ENCODE measurements at regions not wholly inside any gene's neighbourhood (a gene's known extent, or its start where the extent isn't known, plus 50 kb on each side); places are given as distances from the start of the nearest gene placed in this dataset.
"Not testable (repeated sequence)": the region's sequence is repeated elsewhere in the genome, so short reads cannot be mapped to it uniquely, and the experiment has no call there.

DNA sequence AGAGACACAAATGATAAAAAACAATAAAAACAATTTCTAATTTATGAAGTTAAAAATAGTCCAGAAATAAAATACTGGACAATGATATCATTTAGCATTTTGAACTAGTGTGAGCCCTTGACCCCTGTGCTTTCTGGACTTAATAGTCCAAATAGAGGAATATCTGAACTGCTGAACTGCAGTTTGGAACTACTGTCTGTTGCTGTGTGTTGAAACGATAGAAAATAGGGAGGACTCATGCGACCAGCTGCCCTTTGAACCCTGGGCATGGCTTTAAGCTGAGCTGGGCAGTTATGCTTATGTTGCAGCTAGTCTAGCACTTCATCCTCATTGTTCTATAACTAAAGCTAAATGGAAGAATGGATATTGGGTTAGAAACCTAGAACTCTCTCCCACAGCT is 99.5 kb downstream of the FMR1NB start:
- no peak for DNase-seq
- Mint-ChIP-seq H3K9me3 (no peaks in the 10 kb centered on the region), H3K4me1 (no peaks in the 10 kb centered on the region), H3K36me3 (ENCODE audit: low read depth) (no peaks in the 10 kb centered on the region), H3K27me3 (no peaks in the 10 kb centered on the region), H3K27ac (no peak overlapping the region), H3K4me3 (no peak overlapping the region)
- CTCF ChIA-PET = no interaction called here
- POLR2A ChIA-PET = no interaction called here

- CTCF ChIA-PET = no interaction called here
- no peak overlapping the region for H3K27ac Mint-ChIP-seq
- H3K4me1 Mint-ChIP-seq = no peaks in the 10 kb centered on the region
- H3K9me3 Mint-ChIP-seq = no peaks in the 10 kb centered on the region
- H3K36me3 Mint-ChIP-seq (ENCODE audit: low read depth) = no peaks in the 10 kb centered on the region
- DNase-seq = no peak
- H3K4me3 Mint-ChIP-seq = no peak overlapping the region
- H3K27me3 Mint-ChIP-seq = no peaks in the 10 kb centered on the region
- POLR2A ChIA-PET = no interaction called here
These were observed 103.5 kb downstream of the FMR1NB start for GRCh38 chrX:148084611-148085010.

DNA sequence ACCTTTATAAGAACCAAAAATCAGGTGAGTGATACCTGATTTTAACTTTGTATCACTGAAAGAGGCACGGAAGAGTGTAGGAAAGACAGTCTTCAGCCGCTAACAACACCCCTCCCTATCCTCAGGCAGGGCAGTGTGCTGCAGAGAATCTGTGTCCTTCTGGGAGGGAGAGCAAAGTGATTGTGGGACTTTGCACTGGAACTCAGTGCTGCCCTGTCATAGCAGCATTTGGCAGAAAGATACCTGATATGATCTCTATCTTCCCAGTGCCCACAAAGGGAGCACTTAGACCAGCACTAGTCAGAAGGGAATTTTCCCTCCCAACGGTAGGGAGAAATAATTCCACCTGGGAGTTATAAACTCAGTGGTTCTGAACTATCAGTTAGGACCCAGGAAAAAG is 139.0 kb downstream of the FMR1NB start:
- no peak overlapping the region for H3K4me3 Mint-ChIP-seq
- POLR2A ChIA-PET = no interaction called here
- H3K36me3 Mint-ChIP-seq (ENCODE audit: low read depth) = no peaks in the 10 kb centered on the region
- H3K9me3 Mint-ChIP-seq = no peaks in the 10 kb centered on the region
- no peak overlapping the region for H3K27ac Mint-ChIP-seq
- CTCF ChIA-PET = no interaction called here
- no peaks in the 10 kb centered on the region for H3K27me3 Mint-ChIP-seq
- DNase-seq = no peak
- no peaks in the 10 kb centered on the region for H3K4me1 Mint-ChIP-seq

- H3K4me1 Mint-ChIP-seq = no peaks in the 10 kb centered on the region
- H3K4me3 Mint-ChIP-seq = no peak overlapping the region
- no peaks in the 10 kb centered on the region for H3K36me3 Mint-ChIP-seq (ENCODE audit: low read depth)
- no peak for DNase-seq
- H3K27me3 Mint-ChIP-seq = no peaks in the 10 kb centered on the region
- ChIA-PET CTCF (no interaction called here), POLR2A (no interaction called here)
- no peak overlapping the region for H3K27ac Mint-ChIP-seq
- H3K9me3 Mint-ChIP-seq = no peaks in the 10 kb centered on the region
These were observed 140.0 kb downstream of the FMR1NB start for GRCh38 chrX:148120999-148121623.

DNA sequence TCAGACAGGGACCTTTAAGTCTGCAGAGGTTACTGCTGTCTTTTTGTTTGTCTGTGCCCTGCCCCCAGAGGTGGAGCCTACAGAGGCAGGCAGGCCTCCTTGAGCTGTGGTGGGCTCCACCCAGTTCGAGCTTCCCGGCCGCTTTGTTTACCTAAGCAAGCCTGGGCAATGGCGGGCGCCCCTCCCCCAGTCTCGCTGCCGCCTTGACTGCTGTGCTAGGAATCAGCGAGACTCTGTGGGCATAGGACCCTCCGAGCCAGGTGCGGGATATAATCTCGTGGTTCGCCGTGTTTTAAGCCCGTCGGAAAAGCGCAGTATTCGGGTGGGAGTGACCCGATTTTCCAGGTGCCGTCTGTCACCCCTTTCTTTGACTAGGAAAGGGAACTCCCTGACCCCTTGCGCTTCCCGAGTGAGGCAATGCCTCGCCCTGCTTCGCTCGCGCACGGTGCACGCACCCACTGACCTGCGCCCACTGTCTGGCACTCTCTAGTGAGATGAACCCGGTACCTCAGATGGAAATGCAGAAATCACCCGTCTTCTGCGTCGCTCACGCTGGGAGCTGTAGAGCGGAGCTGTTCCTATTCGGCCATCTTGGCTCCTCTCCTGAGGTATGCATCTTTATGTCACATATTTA is 147.9 kb downstream of the FMR1NB start:
- POLR2A ChIA-PET; H3K4me3 Mint-ChIP-seq; H3K27ac Mint-ChIP-seq; CTCF ChIA-PET; H3K36me3 Mint-ChIP-seq (ENCODE audit: low read depth); H3K27me3 Mint-ChIP-seq; H3K4me1 Mint-ChIP-seq; DNase-seq; H3K9me3 Mint-ChIP-seq: not testable (repeated sequence)

GRCh38 chrX:148133105-148133725 is 152.1 kb downstream of the FMR1NB start:
- no peaks in the 10 kb centered on the region for H3K4me1 Mint-ChIP-seq
- ChIA-PET CTCF (no interaction called here), POLR2A (no interaction called here)

GRCh38 chrX:148134578-148134977 is 153.4 kb downstream of the FMR1NB start:
- no peaks in the 10 kb centered on the region for H3K36me3 Mint-ChIP-seq (ENCODE audit: low read depth)
- ChIA-PET CTCF (no interaction called here), POLR2A (no interaction called here)

More at GRCh38 chrX:148133105-148133725, 152.1 kb downstream of the FMR1NB start:
- no peak for DNase-seq
- Mint-ChIP-seq H3K36me3 (ENCODE audit: low read depth) (no peaks in the 10 kb centered on the region), H3K9me3 (no peaks in the 10 kb centered on the region), H3K27ac (no peak overlapping the region), H3K27me3 (no peaks in the 10 kb centered on the region), H3K4me3 (no peak overlapping the region)

DNA sequence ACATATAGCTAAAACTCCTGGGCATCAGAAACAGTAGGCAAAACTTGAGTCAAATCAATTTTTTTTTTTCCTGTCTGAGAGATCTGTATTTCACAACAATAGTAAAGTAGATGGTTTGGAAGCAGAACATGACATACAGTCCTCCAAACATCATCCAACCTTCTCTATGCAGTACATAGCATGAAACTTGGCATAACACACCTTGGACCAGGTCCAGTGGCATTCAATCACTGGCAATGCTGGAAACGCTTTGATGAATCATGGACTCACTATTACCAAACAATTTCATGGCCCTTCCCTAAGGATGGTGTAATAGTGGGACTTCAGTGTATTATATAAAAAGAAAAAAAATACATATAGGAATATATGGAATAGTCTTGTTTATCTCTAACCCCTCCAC is 154.6 kb downstream of the FMR1NB start:
- no peak for DNase-seq
- no peaks in the 10 kb centered on the region for H3K9me3 Mint-ChIP-seq
- H3K27ac Mint-ChIP-seq = no peak overlapping the region
- H3K27me3 Mint-ChIP-seq = no peaks in the 10 kb centered on the region
- ChIA-PET POLR2A (no interaction called here), CTCF (interaction anchor here (0.9 kb wide), 1 partner anchor 254 kb away, joined by 4 read pairs; no protein-coding TSS in a partner anchor)
- H3K4me1 Mint-ChIP-seq = no peaks in the 10 kb centered on the region
- H3K36me3 Mint-ChIP-seq (ENCODE audit: low read depth) = no peaks in the 10 kb centered on the region
- no peak overlapping the region for H3K4me3 Mint-ChIP-seq

More at GRCh38 chrX:148134578-148134977, 153.4 kb downstream of the FMR1NB start:
- Mint-ChIP-seq H3K4me3 (no peak overlapping the region), H3K9me3 (no peaks in the 10 kb centered on the region), H3K27ac (no peak overlapping the region), H3K4me1 (no peaks in the 10 kb centered on the region), H3K27me3 (no peaks in the 10 kb centered on the region)
- no peak for DNase-seq

- Mint-ChIP-seq H3K27ac (no peak overlapping the region), H3K4me1 (no peaks in the 10 kb centered on the region), H3K4me3 (no peak overlapping the region), H3K27me3 (no peaks in the 10 kb centered on the region), H3K36me3 (ENCODE audit: low read depth) (no peaks in the 10 kb centered on the region), H3K9me3 (no peaks in the 10 kb centered on the region)
- ChIA-PET CTCF (no interaction called here), POLR2A (no interaction called here)
- DNase-seq = no peak
These were observed 165.0 kb downstream of the FMR1NB start for GRCh38 chrX:148146121-148146520.

DNA sequence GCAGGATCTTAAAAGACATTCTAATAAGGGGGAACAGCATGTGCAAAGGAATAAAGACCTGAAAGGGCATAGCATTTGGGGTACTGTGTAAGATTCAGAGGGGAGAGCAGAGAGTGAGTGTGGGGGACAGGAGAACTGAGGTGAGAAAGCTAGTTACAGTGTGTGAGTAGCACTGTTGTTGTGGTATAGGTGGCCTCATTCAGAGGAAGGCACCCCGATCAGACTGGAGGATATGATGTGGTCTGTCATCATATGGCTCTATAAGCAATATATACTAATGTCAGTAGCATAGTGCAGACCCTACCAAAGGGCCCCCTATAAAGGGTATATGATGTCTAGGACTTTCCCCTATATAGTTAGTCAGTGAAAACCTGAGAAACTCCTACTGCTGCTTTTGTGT is 175.8 kb downstream of the FMR1NB start:
- no peaks in the 10 kb centered on the region for H3K36me3 Mint-ChIP-seq (ENCODE audit: low read depth)
- no peaks in the 10 kb centered on the region for H3K27me3 Mint-ChIP-seq
- no peak overlapping the region for H3K4me3 Mint-ChIP-seq
- no peak overlapping the region for H3K27ac Mint-ChIP-seq
- CTCF ChIA-PET = no interaction called here
- no peaks in the 10 kb centered on the region for H3K9me3 Mint-ChIP-seq
- POLR2A ChIA-PET = no interaction called here
- no peak for DNase-seq
- H3K4me1 Mint-ChIP-seq = no peaks in the 10 kb centered on the region

DNA sequence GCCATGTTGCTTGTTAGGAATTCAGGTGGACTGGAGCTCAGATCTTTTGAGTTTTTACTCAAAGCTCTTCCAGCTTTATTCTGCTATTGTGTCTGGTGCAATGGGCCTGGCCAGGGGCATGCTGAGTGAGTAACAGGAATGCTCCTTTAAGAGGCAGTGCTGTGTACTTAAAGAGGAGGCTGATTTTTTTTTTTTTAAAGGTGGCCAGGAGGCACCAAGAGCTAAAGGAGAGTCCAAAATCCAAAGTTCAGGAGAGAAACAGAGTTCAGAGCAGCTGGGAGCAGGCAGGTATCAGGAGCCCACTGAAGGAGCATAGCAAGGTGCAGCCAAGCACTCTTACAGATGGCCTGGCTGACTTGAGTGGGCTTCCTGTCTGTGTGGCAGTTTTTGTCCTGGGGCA is 178.7 kb downstream of the FMR1NB start:
- Mint-ChIP-seq H3K36me3 (ENCODE audit: low read depth) (no peaks in the 10 kb centered on the region), H3K9me3 (no peaks in the 10 kb centered on the region), H3K27ac (no peak overlapping the region), H3K27me3 (no peaks in the 10 kb centered on the region), H3K4me1 (no peaks in the 10 kb centered on the region), H3K4me3 (no peak overlapping the region)
- ChIA-PET CTCF (no interaction called here), POLR2A (no interaction called here)
- no peak for DNase-seq

DNA sequence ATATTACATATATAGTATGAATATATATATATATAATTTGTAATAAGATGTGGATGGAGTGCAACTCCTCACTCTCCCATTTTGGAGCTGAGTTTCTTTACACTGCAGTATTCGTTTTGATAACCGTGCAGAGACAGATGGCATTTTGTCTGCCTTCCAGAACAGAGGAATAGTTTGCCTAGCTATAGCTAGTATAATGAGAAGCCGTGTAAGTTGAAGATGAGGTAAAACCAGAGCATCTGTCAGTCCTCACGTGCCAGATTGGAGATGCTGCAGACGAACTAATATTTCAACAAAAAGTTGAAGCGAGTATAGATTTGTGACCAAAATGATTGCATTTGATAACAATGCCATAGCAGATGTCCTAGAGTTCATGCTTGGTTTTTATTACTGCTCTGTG is 180.6 kb downstream of the FMR1NB start:
- ChIA-PET POLR2A (no interaction called here), CTCF (no interaction called here)
- no peaks in the 10 kb centered on the region for H3K4me1 Mint-ChIP-seq
- H3K27me3 Mint-ChIP-seq = no peaks in the 10 kb centered on the region
- H3K9me3 Mint-ChIP-seq = no peaks in the 10 kb centered on the region
- no peak overlapping the region for H3K4me3 Mint-ChIP-seq
- H3K27ac Mint-ChIP-seq = no peak overlapping the region
- no peaks in the 10 kb centered on the region for H3K36me3 Mint-ChIP-seq (ENCODE audit: low read depth)
- no peak for DNase-seq

GRCh38 chrX:148185631-148186030 is 204.5 kb downstream of the FMR1NB start:
- no peak overlapping the region for H3K27ac Mint-ChIP-seq
- no peaks in the 10 kb centered on the region for H3K27me3 Mint-ChIP-seq
- H3K9me3 Mint-ChIP-seq = no peaks in the 10 kb centered on the region
- POLR2A ChIA-PET = no interaction called here
- DNase-seq = no peak
- no peak overlapping the region for H3K4me3 Mint-ChIP-seq
- CTCF ChIA-PET = no interaction called here
- no peaks in the 10 kb centered on the region for H3K36me3 Mint-ChIP-seq (ENCODE audit: low read depth)
- H3K4me1 Mint-ChIP-seq = no peaks in the 10 kb centered on the region

GRCh38 chrX:148192547-148192946 is 211.4 kb downstream of the FMR1NB start:
- H3K27me3 Mint-ChIP-seq = no peaks in the 10 kb centered on the region
- ChIA-PET POLR2A (no interaction called here), CTCF (no interaction called here)
- H3K4me1 Mint-ChIP-seq = no peaks in the 10 kb centered on the region
- no peak for DNase-seq
- no peak overlapping the region for H3K4me3 Mint-ChIP-seq
- H3K36me3 Mint-ChIP-seq (ENCODE audit: low read depth) = no peaks in the 10 kb centered on the region
- H3K9me3 Mint-ChIP-seq = no peaks in the 10 kb centered on the region
- no peak overlapping the region for H3K27ac Mint-ChIP-seq

Measured in activated CD4-positive, alpha-beta memory T cell treated with anti-CD3 and anti-CD28 coated beads, Interleukin-2, amount 10 ng/mL, durations not matched to agents 7 days and 5 days (primary cell).